H1 (cell line): ENCODE measurements at regions not wholly inside any gene's neighbourhood (a gene's known extent, or its start where the extent isn't known, plus 50 kb on each side); places are given as distances from the start of the nearest gene placed in this dataset.

Experiments
- CTCF ChIA-PET: fragments of 300-600 bp; sonication (Branson Sonifier 250); formaldehyde crosslinking; loops from one replicate; lab custom pipeline; 2021; ENCODE audit not compliant: partially characterized antibody; lab: Charles Lee
- POLR2A ChIA-PET: fragments of 300-600 bp; sonication (Branson Sonifier 250); formaldehyde crosslinking; loops from one replicate; lab custom pipeline; 2021; ENCODE audit warnings: inconsistent platforms; ENCODE audit not compliant: partially characterized antibody; lab: Charles Lee
- DNase-seq, 2 experiments: peaks; one replicate each; pipeline versions ENCODE4 v3.0.0 to v3.0.0-alpha.2; 2010 to 2022; ENCODE audit warnings: low spot score in 2 of 2, low read depth in 1 of 2, mixed read lengths in 1 of 2
- FAIRE-seq: peaks from 2 replicates; lab custom pipeline; 2011; peaks lifted over from hg19 to GRCh38; lab: Jason Lieb, UNC
- H2AFZ ChIP-seq: 2 replicates; pipeline ENCODE4 v1.8.1; 2012; ENCODE audit warnings: low read length, inconsistent platforms
- H2AK5ac ChIP-seq: 2 replicates; pipeline ENCODE4 v1.6.1; 2013; ENCODE audit warnings: low read depth, low read length
- H2BK120ac ChIP-seq: replicated peaks from 2 replicates; pipeline ENCODE3; 2013; ENCODE audit warnings: low read depth, low read length, inconsistent platforms
- H2BK12ac ChIP-seq: 2 replicates; pipeline ENCODE4 v1.6.1; 2013; ENCODE audit warnings: low read depth, low read length
- H2BK15ac ChIP-seq: 2 replicates; pipeline ENCODE4 v1.6.1; 2013; ENCODE audit warnings: low read length
- H2BK20ac ChIP-seq: 2 replicates; pipeline ENCODE4 v1.6.1; 2013; ENCODE audit warnings: low read length
- H2BK5ac ChIP-seq: 2 replicates; pipeline ENCODE4 v1.6.1; 2013; ENCODE audit warnings: low read depth, low read length
- H3K14ac ChIP-seq: 2 replicates; pipeline ENCODE4 v1.6.1; 2013; ENCODE audit warnings: inconsistent platforms; ENCODE audit not compliant: insufficient read length
- H3K18ac ChIP-seq: 2 replicates; pipeline ENCODE4 v1.6.1; 2013; ENCODE audit warnings: low read length; ENCODE audit errors: extremely low read depth
- H3K23ac ChIP-seq: 2 replicates; pipeline ENCODE4 v1.6.1; 2013; ENCODE audit warnings: inconsistent platforms; ENCODE audit not compliant: insufficient read length
- H3K23me2 ChIP-seq: 2 replicates; pipeline ENCODE4 v1.6.1; 2013; ENCODE audit warnings: low read depth, low read length
- H3K27ac ChIP-seq: 2 replicates; pipeline ENCODE4 v1.6.1; 2011; ENCODE audit warnings: low read depth, low read length, inconsistent platforms
- H3K27me3 ChIP-seq, 4 experiments: replicated peaks in 1 of 4; 1 replicate in 1 of 4; 2 replicates in 3 of 4; pipeline versions ENCODE4 v1.6.1 to v1.8.1; 2011 to 2013; ENCODE audit warnings: low read length in 3 of 4, mild to moderate bottlenecking in 3 of 4, inconsistent platforms in 2 of 4, mixed read lengths in 2 of 4, moderate library complexity in 1 of 4; ENCODE audit not compliant: control insufficient read depth in 3 of 4, insufficient read depth in 3 of 4; ENCODE audit errors: extremely low read depth in 1 of 4
- H3K36me3 ChIP-seq, 4 experiments: 2 replicates each; pipeline versions ENCODE4 v1.6.1 to v1.8.1; 2011 to 2013; ENCODE audit warnings: mild to moderate bottlenecking in 4 of 4, low read length in 3 of 4, moderate library complexity in 2 of 4, control low read depth in 1 of 4, inconsistent platforms in 1 of 4; ENCODE audit not compliant: insufficient read depth in 4 of 4, control insufficient read depth in 2 of 4
- H3K4ac ChIP-seq: replicated peaks from 2 replicates; pipeline ENCODE3; 2013; ENCODE audit warnings: low read length, low read depth, mixed read lengths, inconsistent platforms; ENCODE audit not compliant: insufficient read length
- H3K4me1 ChIP-seq, 4 experiments: replicated peaks in 1 of 4; 1 replicate in 1 of 4; 2 replicates in 3 of 4; pipeline versions ENCODE4 v1.6.1 to v1.8.1; 2011 to 2013; ENCODE audit warnings: low read length in 3 of 4, inconsistent platforms in 2 of 4, mixed read lengths in 1 of 4; ENCODE audit not compliant: insufficient read depth in 4 of 4, control insufficient read depth in 3 of 4
- H3K4me2 ChIP-seq, 2 experiments: 2 replicates each; pipeline versions ENCODE4 v1.6.1 to v1.8.1; 2011 to 2013; ENCODE audit warnings: low read depth in 2 of 2, low read length in 2 of 2, control low read depth in 1 of 2, inconsistent platforms in 1 of 2, mild to moderate bottlenecking in 1 of 2; ENCODE audit not compliant: insufficient read depth in 1 of 2
- H3K4me3 ChIP-seq, 4 experiments: fragments of 200-600, 300-600 bp in 1 of 4; sonication (generic), shearing (Covaris generic), sonication (Bioruptor Twin) in 1 of 4; 2 replicates each; pipeline versions ENCODE4 v1.5.1 to v1.8.1; 2011 to 2016; ENCODE audit warnings: low read length in 4 of 4, low read depth in 3 of 4, control low read depth in 2 of 4, inconsistent platforms in 2 of 4, mild to moderate bottlenecking in 2 of 4, mixed read lengths in 1 of 4, moderate library complexity in 1 of 4; ENCODE audit not compliant: insufficient read depth in 2 of 4; ENCODE audit errors: extremely low read depth in 1 of 4
- H3K56ac ChIP-seq: replicated peaks from 2 replicates; pipeline ENCODE3; 2013; ENCODE audit warnings: low read depth, mild to moderate bottlenecking, mixed read lengths, low read length, inconsistent platforms; ENCODE audit not compliant: insufficient read length
- H3K79me1 ChIP-seq: 2 replicates; pipeline ENCODE4 v1.6.1; 2013; ENCODE audit warnings: low read depth, low read length, control low read depth
- H3K79me2 ChIP-seq, 2 experiments: 2 replicates each; pipeline versions ENCODE4 v1.6.1 to v1.8.1; 2012 to 2013; ENCODE audit warnings: low read length in 2 of 2, mild to moderate bottlenecking in 2 of 2, inconsistent platforms in 1 of 2; ENCODE audit not compliant: insufficient read depth in 2 of 2, control insufficient read depth in 1 of 2
- H3K9ac ChIP-seq, 4 experiments: replicated peaks in 1 of 4; 1 replicate in 1 of 4; 2 replicates in 3 of 4; pipeline versions ENCODE4 v1.6.1 to v1.8.1; 2011 to 2013; ENCODE audit warnings: low read depth in 3 of 4, low read length in 3 of 4, control low read depth in 2 of 4, mild to moderate bottlenecking in 2 of 4, moderate library complexity in 2 of 4, inconsistent platforms in 1 of 4; ENCODE audit errors: extremely low read depth in 1 of 4
- H3K9me3 ChIP-seq, 2 experiments: 2 replicates each; pipeline versions ENCODE4 v1.6.1 to v1.8.1; 2012 to 2013; ENCODE audit warnings: mild to moderate bottlenecking in 2 of 2, moderate library complexity in 2 of 2, control low read depth in 1 of 2, inconsistent platforms in 1 of 2, low read depth in 1 of 2, low read length in 1 of 2, mixed read lengths in 1 of 2; ENCODE audit not compliant: insufficient read depth in 2 of 2
- H4K20me1 ChIP-seq, 2 experiments: replicated peaks in 1 of 2; 2 replicates each; pipeline versions ENCODE3 to v1.8.1; 2011 to 2013; ENCODE audit warnings: inconsistent platforms in 2 of 2, low read length in 2 of 2, mild to moderate bottlenecking in 1 of 2; ENCODE audit not compliant: insufficient read depth in 2 of 2, control insufficient read depth in 1 of 2
- H4K5ac ChIP-seq: 2 replicates; pipeline ENCODE4 v1.6.1; 2013; ENCODE audit warnings: low read length, low read depth, mixed read lengths, inconsistent platforms; ENCODE audit not compliant: insufficient read length
- H4K8ac ChIP-seq: 2 replicates; pipeline ENCODE4 v1.8.0; 2013; ENCODE audit warnings: mild to moderate bottlenecking, moderate library complexity, low read length, inconsistent platforms; ENCODE audit not compliant: insufficient read depth; ENCODE audit errors: extremely low read depth
- H4K91ac ChIP-seq: replicated peaks from 2 replicates; pipeline ENCODE3; 2013; ENCODE audit warnings: low read length, mixed read lengths, inconsistent platforms; ENCODE audit not compliant: insufficient read length
- CBX5 ChIP-seq: fragments of 300-800, 300-1000 bp; sonication (generic); IDR thresholded peaks from 2 replicates; pipeline ENCODE4 v1.7.1; 2016; ENCODE audit warnings: antibody characterized with exemption, low read length, low read depth
- CBX8 ChIP-seq: fragments of 300-800, 300-1000 bp; sonication (generic); IDR thresholded peaks from 2 replicates; pipeline ENCODE4 v1.7.1; 2016; ENCODE audit warnings: low read depth, low read length, borderline replicate concordance
- EZH2 ChIP-seq: fragments of 200-600 bp; sonication (generic); IDR thresholded peaks from 2 replicates; pipeline ENCODE4 v1.7.1; 2012; ENCODE audit warnings: low read depth, mild to moderate bottlenecking, moderate library complexity, low read length, inconsistent platforms; ENCODE audit not compliant: severe bottlenecking
- GABPA ChIP-seq: IDR thresholded peaks from 2 replicates; pipeline ENCODE4 v1.6.1; 2011; ENCODE audit warnings: mild to moderate bottlenecking, low read length, moderate library complexity, borderline replicate concordance; ENCODE audit not compliant: insufficient read depth
- HDAC6 ChIP-seq: IDR thresholded peaks from one replicate; pipeline ENCODE4 v1.7.1; 2012; ENCODE audit warnings: low read depth, mild to moderate bottlenecking, inconsistent platforms, low read length, moderate library complexity
- KDM5A ChIP-seq: fragments of 200-600 bp; IDR thresholded peaks from 2 replicates; pipeline ENCODE4 v1.7.1; 2012; ENCODE audit warnings: mild to moderate bottlenecking, low read length, inconsistent platforms, mixed read lengths
- POLR2AphosphoS5 ChIP-seq: IDR thresholded peaks from 2 replicates; pipeline ENCODE4 v1.6.1; 2011; ENCODE audit warnings: low read depth, low read length
- RXRA ChIP-seq: IDR thresholded peaks from 2 replicates; pipeline ENCODE4 v1.6.1; 2011; ENCODE audit warnings: low read depth, mild to moderate bottlenecking, low read length, moderate library complexity; ENCODE audit not compliant: insufficient read depth
- SRF ChIP-seq: IDR thresholded peaks from 2 replicates; pipeline ENCODE4 v1.6.1; 2011; ENCODE audit warnings: mild to moderate bottlenecking, low read depth, low read length, moderate library complexity
- SUZ12 ChIP-seq: fragments of 200-600 bp; sonication (generic); IDR thresholded peaks from 2 replicates; pipeline ENCODE4 v1.6.1; 2012; ENCODE audit warnings: mild to moderate bottlenecking, inconsistent platforms, low read length, moderate library complexity, mixed read lengths
- TAF7 ChIP-seq: optimal IDR thresholded peaks from 2 replicates; pipeline ENCODE3; 2011; ENCODE audit warnings: low read depth, mild to moderate bottlenecking, inconsistent platforms, low read length, moderate library complexity, borderline replicate concordance
- WGBS, 2 experiments: shearing (Covaris generic) in 1 of 2; methylation state at CpG; one replicate each; pipeline versions ENCODE4 v1.1.6 to v1.1.7; 2013 to 2015; ENCODE audit warnings: low lambda C conversion rate in 2 of 2, mixed read lengths in 2 of 2, inconsistent platforms in 1 of 2, low coverage in 1 of 2, missing lambda C conversion rate in 1 of 2; ENCODE audit not compliant: insufficient replicate concordance in 2 of 2, insufficient coverage in 1 of 2, insufficient read length in 1 of 2; ENCODE audit errors: extremely low coverage in 1 of 2, missing lambda C conversion rate in 1 of 2; 5-methylcytosine and 5-hydroxymethylcytosine counted together

DNA sequence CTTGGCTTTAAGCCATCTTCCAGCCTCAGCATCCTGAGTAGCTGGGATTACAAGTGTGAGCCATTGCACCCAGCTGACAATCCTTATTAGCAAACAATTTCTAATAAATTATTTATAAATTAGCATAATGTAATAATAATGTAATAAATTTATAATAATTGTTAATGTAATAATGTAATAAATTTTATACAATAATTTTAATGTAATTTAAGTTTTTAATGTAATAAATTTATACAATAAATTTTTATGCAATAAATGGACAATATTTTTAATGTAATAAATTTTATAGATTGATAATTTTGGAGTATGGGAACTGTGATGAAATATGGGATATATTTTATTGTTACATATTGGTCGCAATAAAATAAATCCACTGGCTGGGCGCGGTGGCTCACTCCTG, 1457.5 kb downstream of the KCNT2 start:
- Histone ChIP-seq H2BK15ac (no peak overlapping the region), H3K79me2 (no peaks in the 10 kb centered on the region), H2BK20ac (no peak overlapping the region), H3K23ac (no peak overlapping the region), H4K20me1 (no peaks in the 10 kb centered on the region), H3K27me3 (no peaks in the 10 kb centered on the region), H2BK5ac (no peak overlapping the region), H3K79me1 (no peaks in the 10 kb centered on the region), H2AK5ac (no peak overlapping the region), H3K9me3 (no peaks in the 10 kb centered on the region), H4K91ac (no peak overlapping the region), H3K36me3 (no peaks in the 10 kb centered on the region), H3K4me1 (no peaks in the 10 kb centered on the region), H3K56ac (no peak overlapping the region), H3K27ac (no peak overlapping the region), H4K5ac (no peak overlapping the region), H3K18ac (no peak overlapping the region), H3K4ac (no peak overlapping the region), H3K14ac (no peak overlapping the region), H3K23me2 (no peaks in the 10 kb centered on the region), H2BK12ac (no peak overlapping the region), H3K4me3 (no peak overlapping the region), H3K9ac (no peak overlapping the region), H2BK120ac (no peak overlapping the region), H3K4me2 (no peak overlapping the region), H2AFZ (no peak overlapping the region), H4K8ac (no peak overlapping the region)
- ChIA-PET POLR2A (no interaction called here), CTCF (no interaction called here)
- FAIRE-seq, result no peak
- TF ChIP-seq GABPA, result no peak
- TF ChIP-seq EZH2, result no peak
- TF ChIP-seq HDAC6, result no peak
- TF ChIP-seq SUZ12, result no peak
- TF ChIP-seq POLR2AphosphoS5, result no peak
- no peak for TF ChIP-seq KDM5A
- no peak for TF ChIP-seq RXRA
- no peak for TF ChIP-seq CBX5
- TF ChIP-seq CBX8, result no peak
- TF ChIP-seq SRF, result no peak
- TF ChIP-seq TAF7, result no peak
- no peak for DNase-seq
- 87% methylated on average over 3 of the region's 3 CpGs; no CpG with 5 or more reads in 1 of the 2 experiments for WGBS, 2 experiments
